HG03571 (cell line): ENCODE measurements at regions not wholly inside any gene's neighbourhood (a gene's known extent, or its start where the extent isn't known, plus 50 kb on each side); places are given as distances from the start of the nearest gene placed in this dataset.

Experiments used
- ATAC-seq: cut with Tn5 transposase; IDR thresholded peaks from one replicate; pipeline ENCODE4 v1.9.1; 2021; ENCODE audit not compliant: unreplicated experiment

- ATAC-seq, result no peak
These were observed 422.2 kb downstream of the XIRP2 start for GRCh38 chr2:167310442-167310841.
